Uterus (tissue), 2 donors: ENCODE measurements at regions not wholly inside any gene's neighbourhood (a gene's known extent, or its start where the extent isn't known, plus 50 kb on each side); places are given as distances from the start of the nearest gene placed in this dataset.

Source experiments
- POLR2A ChIP-seq, 2 donors: fragments of 450-650 bp; IDR thresholded peaks; one replicate each; pipeline ENCODE4 v1.6.1; 2016; ENCODE audit warnings: antibody characterized with exemption in 2 of 2, mild to moderate bottlenecking in 1 of 2, moderate library complexity in 1 of 2
- TF ChIP-seq, protein P1 (sequence below), 4 experiments: fragments of 200-600 bp in 2 of 4; fragments of 450-650 bp in 2 of 4; sonication (generic) in 2 of 4; IDR thresholded peaks; one replicate each; pipeline ENCODE4 v1.5.1; 2016 to 2019; ENCODE audit warnings: antibody characterized with exemption in 4 of 4, mild to moderate bottlenecking in 2 of 4, moderate library complexity in 1 of 4

DNA sequence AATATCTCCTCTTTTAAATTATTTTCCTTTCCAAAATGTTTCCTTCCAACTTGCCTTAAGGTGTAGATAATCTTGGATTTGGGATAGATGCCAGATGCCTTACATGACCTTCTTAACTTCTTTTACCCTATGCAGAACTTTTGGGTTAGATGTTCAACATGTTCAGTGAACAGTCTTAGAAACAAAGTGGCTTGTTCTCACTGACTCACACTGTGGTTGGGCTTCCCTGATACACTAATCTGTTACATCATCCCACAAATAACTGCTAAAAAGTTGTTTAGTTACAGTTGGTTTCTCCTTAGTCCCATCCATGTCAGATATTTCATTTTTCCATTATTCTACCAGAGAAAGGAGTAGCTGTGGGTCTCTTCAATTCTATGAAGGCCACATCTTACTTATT lies 2638.2 kb downstream of the PCDH9 start:
- TF ChIP-seq, protein P1, sequence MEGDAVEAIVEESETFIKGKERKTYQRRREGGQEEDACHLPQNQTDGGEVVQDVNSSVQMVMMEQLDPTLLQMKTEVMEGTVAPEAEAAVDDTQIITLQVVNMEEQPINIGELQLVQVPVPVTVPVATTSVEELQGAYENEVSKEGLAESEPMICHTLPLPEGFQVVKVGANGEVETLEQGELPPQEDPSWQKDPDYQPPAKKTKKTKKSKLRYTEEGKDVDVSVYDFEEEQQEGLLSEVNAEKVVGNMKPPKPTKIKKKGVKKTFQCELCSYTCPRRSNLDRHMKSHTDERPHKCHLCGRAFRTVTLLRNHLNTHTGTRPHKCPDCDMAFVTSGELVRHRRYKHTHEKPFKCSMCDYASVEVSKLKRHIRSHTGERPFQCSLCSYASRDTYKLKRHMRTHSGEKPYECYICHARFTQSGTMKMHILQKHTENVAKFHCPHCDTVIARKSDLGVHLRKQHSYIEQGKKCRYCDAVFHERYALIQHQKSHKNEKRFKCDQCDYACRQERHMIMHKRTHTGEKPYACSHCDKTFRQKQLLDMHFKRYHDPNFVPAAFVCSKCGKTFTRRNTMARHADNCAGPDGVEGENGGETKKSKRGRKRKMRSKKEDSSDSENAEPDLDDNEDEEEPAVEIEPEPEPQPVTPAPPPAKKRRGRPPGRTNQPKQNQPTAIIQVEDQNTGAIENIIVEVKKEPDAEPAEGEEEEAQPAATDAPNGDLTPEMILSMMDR (IDR thresholded peaks at IDR 0.05), result no peak
- TF ChIP-seq POLR2A (IDR thresholded peaks at IDR 0.05), result no peak
